Activated gamma-delta T cell (primary cell): ENCODE measurements at regions not wholly inside any gene's neighbourhood (a gene's known extent, or its start where the extent isn't known, plus 50 kb on each side); places are given as distances from the start of the nearest gene placed in this dataset.

ENCODE experiments used
- DNase-seq: peaks from one replicate; lab custom pipeline; 2025; lab: John Stamatoyannopoulos, UW

DNA sequence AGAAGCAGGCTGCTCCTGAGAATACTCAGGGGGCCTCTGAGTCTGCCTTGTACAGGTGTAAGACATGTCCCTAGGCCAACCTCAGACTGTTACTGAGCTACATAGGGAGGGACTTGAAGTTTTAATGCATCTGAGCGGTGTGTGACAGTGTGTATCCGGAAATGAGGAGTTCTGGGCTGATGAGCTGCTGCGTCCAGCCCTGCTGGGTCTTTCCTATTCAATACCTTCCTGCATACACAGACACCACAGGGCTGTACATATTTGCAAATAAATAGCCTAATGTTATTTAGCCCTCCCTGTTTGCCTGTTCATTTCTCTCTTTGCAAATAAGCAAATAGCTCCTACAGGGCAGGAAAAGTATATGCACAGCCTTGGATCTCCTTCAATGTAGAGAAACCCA, 134.7 kb upstream of the KIRREL3 start:
- no peak for DNase-seq

GRCh38 chr11:127133061-127133460, 132.5 kb upstream of the KIRREL3 start:
- DNase-seq: no peak

- no peak for DNase-seq
Measured at GRCh38 chr11:127130321-127130720, 129.8 kb upstream of the KIRREL3 start.

GRCh38 chr11:127126986-127127385, 126.4 kb upstream of the KIRREL3 start:
- DNase-seq: no peak

DNA sequence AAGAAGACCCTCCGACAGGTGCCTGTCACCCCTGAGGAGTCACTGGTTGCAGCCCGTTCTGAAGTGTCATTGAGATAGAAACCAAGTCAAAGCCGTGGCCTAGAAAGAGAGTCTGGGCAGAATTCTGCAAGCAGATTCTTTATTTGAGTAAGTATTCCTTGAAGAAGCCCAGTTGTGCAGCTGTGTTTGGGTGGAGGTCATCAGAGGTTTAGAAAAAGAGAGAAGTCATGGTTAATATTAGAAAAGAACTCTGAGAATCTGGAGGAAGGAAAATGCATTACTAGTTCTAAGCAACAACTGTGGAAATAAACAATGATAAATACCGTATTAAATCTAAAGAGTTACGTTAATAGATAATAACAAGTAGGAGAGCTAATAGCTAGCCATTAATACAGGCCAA, 118.8 kb upstream of the KIRREL3 start:
- DNase-seq: no peak

- DNase-seq: no peak
Measured at GRCh38 chr11:127118811-127119210, 118.2 kb upstream of the KIRREL3 start.

DNA sequence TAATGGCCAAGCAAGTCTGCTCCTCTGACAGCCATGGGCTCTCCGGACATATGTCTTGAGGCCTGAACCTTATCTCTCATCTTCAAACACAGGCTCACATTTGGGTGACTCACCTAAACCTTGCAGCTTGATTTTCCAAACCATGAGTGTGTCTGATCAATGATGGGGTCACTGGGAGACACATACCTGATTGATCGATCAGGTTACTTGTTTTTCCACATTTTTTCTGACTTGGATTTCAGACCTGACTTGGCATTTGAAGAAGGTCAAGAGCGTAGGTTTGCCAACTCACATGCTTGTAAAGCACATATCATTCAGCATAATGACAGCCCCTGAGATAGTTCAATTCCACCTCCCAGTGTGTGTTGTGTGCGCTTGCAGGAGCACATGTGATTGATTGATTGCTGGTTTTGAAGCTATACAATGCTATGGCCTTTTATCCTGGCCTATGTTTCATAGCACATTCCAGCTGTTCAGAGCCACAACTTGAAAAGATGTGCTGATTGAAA, 116.7 kb upstream of the KIRREL3 start:
- no peak for DNase-seq

DNA sequence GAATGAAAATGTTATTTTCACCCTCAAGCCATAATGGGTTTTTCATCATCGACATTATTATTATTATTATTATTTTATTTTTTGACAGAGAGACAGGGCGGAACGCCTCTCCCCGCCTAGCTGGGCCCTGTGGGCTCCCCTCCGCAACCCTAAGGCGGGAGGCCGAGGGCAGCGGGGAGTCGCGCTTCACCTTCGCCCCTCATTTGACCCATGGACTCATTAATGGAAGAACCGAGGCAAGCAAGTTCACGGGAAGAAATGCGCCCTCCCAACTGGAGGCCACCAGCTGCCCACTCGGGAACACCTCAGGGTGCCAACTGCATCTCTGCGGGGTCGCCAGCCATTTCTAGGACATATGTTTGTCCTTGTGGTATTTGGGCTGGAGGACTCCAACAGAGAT, 115.3 kb upstream of the KIRREL3 start:
- DNase-seq: no peak

DNA sequence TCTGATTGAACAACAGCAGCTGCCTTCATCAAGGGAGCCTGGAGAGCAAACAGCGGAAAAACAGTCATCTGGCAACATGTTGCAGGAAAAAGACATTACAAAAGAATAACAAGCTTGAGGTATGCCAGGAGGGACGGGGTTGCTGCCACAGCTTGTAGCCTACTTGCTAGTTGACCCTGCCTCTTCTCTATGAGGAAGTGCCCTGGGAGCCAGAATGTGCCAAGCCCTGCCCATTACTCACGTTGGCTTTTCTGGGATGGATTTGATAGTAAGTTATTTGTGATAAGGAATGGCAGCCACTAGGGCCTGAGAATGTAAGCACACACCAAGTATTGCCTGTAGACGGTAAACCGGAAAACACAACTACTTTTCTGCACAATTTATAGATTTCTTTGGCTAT, 113.5 kb upstream of the KIRREL3 start:
- no peak for DNase-seq

- DNase-seq: no peak
Measured at GRCh38 chr11:127110542-127110941, 110.0 kb upstream of the KIRREL3 start.

- no peak for DNase-seq
Measured at GRCh38 chr11:127109796-127110480, 109.4 kb upstream of the KIRREL3 start.

GRCh38 chr11:127108838-127109237, 108.3 kb upstream of the KIRREL3 start:
- no peak for DNase-seq

- no peak for DNase-seq
Measured at GRCh38 chr11:127106938-127107337, 106.4 kb upstream of the KIRREL3 start.

GRCh38 chr11:127105593-127106541, 105.3 kb upstream of the KIRREL3 start:
- DNase-seq: no peak

- DNase-seq: no peak
Measured at GRCh38 chr11:127103586-127104388, 103.2 kb upstream of the KIRREL3 start.

DNA sequence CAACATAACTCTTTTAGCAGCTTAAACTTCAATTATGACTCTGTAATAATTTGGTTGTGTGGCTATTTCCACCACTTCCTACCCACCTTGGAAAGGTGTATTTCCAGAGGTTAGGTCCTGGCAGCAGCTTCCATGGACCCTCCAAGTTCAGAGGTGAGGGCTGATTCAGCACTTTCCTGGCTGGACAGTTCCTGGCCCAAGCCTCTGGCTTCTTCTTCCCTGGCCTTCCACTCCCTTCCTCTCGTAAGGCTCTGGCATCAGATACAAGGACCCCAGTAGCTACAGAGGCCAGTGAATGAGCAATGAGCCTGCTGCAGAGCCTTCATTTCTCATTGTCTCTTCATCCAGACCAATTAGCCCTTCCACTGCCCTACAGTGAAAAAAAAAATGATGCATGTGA, 98.1 kb upstream of the KIRREL3 start:
- no peak for DNase-seq

DNA sequence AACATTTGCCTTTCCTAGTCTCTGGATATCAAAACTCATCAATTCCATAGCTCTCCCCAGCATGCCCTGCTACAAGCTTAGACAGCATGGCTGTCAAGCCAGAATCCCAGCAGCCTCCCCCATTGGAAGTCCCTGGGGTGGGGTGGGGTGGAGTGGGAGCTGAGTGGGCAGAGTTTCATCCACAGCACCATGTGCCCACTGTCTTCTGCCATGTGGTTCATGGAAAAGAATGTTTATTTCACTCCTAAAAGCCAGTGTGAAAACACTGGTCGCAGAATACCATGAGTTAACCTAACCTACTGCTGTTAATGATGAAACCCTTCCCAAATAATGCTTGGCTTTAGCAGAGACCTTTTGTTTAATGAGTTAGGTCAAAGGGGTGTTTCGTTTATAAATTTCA, 80.2 kb upstream of the KIRREL3 start:
- DNase-seq: no peak

DNA sequence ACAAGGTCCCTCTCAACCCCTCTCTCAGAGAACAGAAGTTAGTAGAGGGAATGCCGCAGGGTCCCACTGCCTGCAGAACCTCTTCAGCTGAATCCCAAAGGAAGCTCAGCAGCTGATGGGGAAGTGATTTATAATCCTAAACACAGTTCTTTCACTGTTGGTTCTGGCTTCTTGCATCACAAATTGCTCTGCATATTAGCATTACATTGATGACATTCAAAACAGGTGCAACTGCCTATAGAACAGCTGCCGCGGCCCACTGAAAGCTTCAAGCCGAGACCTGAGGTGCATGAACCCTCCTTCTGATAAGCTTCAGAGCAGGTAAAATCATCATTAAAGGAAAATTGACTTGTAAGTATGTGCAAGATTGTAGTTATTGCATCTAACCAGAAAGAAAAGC, 75.2 kb upstream of the KIRREL3 start:
- DNase-seq: no peak

- DNase-seq: no peak
Measured at GRCh38 chr11:127074151-127074761, 73.7 kb upstream of the KIRREL3 start.

GRCh38 chr11:127073621-127074020, 73.1 kb upstream of the KIRREL3 start:
- DNase-seq: no peak

DNA sequence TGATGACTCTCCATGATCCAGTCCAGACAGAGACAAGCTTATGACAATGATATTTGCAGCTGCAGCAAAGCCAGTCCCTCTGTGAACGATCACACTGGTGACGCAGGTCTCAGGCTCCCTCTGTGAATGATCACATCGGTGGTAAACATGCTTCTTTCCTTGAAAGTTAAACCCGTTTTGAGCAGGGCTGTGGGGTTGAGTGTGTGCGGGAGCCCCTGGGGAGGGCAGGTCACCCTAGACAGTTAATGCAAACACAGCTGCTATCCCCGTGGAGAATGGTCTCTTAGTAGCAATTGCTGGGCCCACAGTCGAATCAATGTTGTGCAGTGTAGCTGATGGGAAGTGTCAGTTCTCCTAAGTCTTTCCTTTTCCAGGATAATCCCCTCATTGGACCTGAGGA, 71.0 kb upstream of the KIRREL3 start:
- no peak for DNase-seq

DNA sequence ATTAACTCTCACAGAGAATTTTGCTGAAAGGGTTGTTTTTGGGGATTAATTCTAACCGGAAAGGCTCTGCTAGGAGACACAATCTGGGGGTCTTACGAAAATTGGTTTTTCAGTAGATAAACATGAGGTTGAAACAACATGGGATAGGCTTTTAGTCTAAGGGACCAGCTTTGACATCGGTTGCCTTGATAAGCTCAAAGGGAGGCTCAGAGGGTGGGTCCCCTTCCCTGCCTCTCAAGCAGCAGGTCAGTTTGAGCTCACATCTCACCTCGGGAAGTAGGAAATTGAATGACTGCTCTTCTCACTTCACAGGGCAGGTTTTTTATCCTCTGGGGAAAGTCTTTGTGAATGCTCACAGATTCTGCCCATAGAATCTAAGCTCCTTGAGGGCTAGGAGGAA, 70.2 kb upstream of the KIRREL3 start:
- DNase-seq: no peak
